PC-3 (cell line): ENCODE measurements at regions not wholly inside any gene's neighbourhood (a gene's known extent, or its start where the extent isn't known, plus 50 kb on each side); places are given as distances from the start of the nearest gene placed in this dataset.

ENCODE experiments used
- EZH2phosphoT487 ChIP-seq: fragments of 300-600 bp; sonication (generic); IDR thresholded peaks from 2 replicates; pipeline ENCODE4 v1.6.1; 2018; ENCODE audit warnings: mild to moderate bottlenecking, antibody characterized with exemption, low read length, borderline replicate concordance
- TF ChIP-seq, protein P1 (sequence below): fragments of 300-600 bp; sonication (generic); conservative IDR thresholded peaks from 2 replicates; pipeline ENCODE4 v1.5.1; 2017; ENCODE audit warnings: antibody characterized with exemption, low read depth, mild to moderate bottlenecking, low read length

DNA sequence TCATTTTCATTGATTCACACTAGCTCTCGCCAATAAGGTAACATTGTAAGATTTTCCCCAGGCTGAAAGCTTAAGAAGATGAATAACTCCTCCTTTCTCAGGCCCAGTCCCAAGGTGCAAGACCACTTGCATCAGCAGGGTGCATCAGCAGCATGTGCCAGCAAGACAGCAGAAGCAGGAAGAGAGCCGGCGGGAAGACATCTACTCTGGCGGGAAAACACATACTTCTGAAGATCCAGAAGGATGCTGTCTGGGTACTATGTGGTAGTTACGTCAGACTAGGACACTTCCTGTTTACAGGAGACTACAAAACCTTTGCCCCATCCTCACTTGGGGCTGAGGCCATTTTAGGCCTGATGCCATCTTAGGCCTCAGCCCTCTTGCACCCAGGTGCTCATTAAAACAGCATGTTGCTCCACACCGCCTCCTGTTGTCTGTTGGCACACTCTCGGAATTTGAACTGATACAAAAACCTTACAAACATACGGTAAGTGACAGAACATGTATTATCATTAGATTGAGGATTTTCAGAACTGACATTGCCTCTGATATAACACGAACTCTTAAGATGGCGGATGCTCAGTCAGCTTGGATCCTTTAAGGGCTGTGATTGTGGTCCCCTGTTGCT is 886.5 kb upstream of the EPHA5 start:
- no peak for TF ChIP-seq EZH2phosphoT487
- TF ChIP-seq, protein P1, sequence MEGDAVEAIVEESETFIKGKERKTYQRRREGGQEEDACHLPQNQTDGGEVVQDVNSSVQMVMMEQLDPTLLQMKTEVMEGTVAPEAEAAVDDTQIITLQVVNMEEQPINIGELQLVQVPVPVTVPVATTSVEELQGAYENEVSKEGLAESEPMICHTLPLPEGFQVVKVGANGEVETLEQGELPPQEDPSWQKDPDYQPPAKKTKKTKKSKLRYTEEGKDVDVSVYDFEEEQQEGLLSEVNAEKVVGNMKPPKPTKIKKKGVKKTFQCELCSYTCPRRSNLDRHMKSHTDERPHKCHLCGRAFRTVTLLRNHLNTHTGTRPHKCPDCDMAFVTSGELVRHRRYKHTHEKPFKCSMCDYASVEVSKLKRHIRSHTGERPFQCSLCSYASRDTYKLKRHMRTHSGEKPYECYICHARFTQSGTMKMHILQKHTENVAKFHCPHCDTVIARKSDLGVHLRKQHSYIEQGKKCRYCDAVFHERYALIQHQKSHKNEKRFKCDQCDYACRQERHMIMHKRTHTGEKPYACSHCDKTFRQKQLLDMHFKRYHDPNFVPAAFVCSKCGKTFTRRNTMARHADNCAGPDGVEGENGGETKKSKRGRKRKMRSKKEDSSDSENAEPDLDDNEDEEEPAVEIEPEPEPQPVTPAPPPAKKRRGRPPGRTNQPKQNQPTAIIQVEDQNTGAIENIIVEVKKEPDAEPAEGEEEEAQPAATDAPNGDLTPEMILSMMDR, result no peak; the same call in 1 of the 2 replicates
